Caco-2 (cell line): ENCODE measurements at regions not wholly inside any gene's neighbourhood (a gene's known extent, or its start where the extent isn't known, plus 50 kb on each side); places are given as distances from the start of the nearest gene placed in this dataset.

Experiments used
- BruUV-seq: library from RNA; stranded (reverse); fragments of 400-500 nt; replicated peaks from 2 replicates; lab custom pipeline; 2021; lab: Mats Ljungman, UMichigan
- CTCF ChIA-PET: fragments of 300-600 bp; sonication (Branson Sonifier 250); formaldehyde crosslinking; loops from one replicate; lab custom pipeline; 2022; ENCODE audit warnings: antibody characterized with exemption; lab: Charles Lee
- POLR2A ChIA-PET: fragments of 300-600 bp; sonication (Branson Sonifier 250); formaldehyde crosslinking; loops from one replicate; lab custom pipeline; 2022; ENCODE audit warnings: antibody characterized with exemption; lab: Charles Lee
- DNase-seq, 2 experiments: peaks; one replicate each; pipeline versions ENCODE4 v3.0.0 to v3.0.0-alpha.2; 2020 to 2022
- H3K27me3 ChIP-seq: replicated peaks from 2 replicates; pipeline ENCODE4 v1.6.0; 2011; ENCODE audit warnings: low read length; ENCODE audit not compliant: control insufficient read depth, insufficient read depth
- H3K36me3 ChIP-seq: 2 replicates; pipeline ENCODE4 v1.5.1; 2011; ENCODE audit warnings: low read length; ENCODE audit not compliant: control insufficient read depth, insufficient read depth
- H3K4me1 ChIP-seq: fragments of 250-450 bp; sonication (Bioruptor Pico); 2 replicates; pipeline ENCODE4 v1.5.1; 2020; ENCODE audit warnings: mild to moderate bottlenecking
- H3K4me3 ChIP-seq: 2 replicates; pipeline ENCODE4 v1.5.1; 2011; ENCODE audit warnings: low read depth, mild to moderate bottlenecking, control low read depth, low read length
- H3K9me3 ChIP-seq: fragments of 250-450 bp; sonication (Bioruptor Pico); 2 replicates; pipeline ENCODE4 v1.5.1; 2020; ENCODE audit warnings: mild to moderate bottlenecking, moderate library complexity
- H3K27ac Mint-ChIP-seq: one replicate; pipeline ENCODE4 v1.8.0; 2022; ENCODE audit warnings: mixed read lengths; ENCODE audit not compliant: unreplicated experiment
- H3K27me3 Mint-ChIP-seq: one replicate; pipeline ENCODE4 v1.8.0; 2022; ENCODE audit warnings: mixed read lengths; ENCODE audit not compliant: insufficient read depth, unreplicated experiment
- H3K36me3 Mint-ChIP-seq: one replicate; pipeline ENCODE4 v1.8.0; 2022; ENCODE audit warnings: mild to moderate bottlenecking, mixed read lengths; ENCODE audit not compliant: insufficient read depth, unreplicated experiment
- H3K4me1 Mint-ChIP-seq: one replicate; pipeline ENCODE4 v1.8.0; 2022; ENCODE audit warnings: low read depth, mixed read lengths; ENCODE audit not compliant: unreplicated experiment
- H3K4me3 Mint-ChIP-seq: one replicate; pipeline ENCODE4 v1.8.0; 2022; ENCODE audit warnings: mild to moderate bottlenecking, moderate library complexity, mixed read lengths; ENCODE audit not compliant: unreplicated experiment
- H3K9me3 Mint-ChIP-seq: one replicate; pipeline ENCODE4 v1.8.0; 2022; ENCODE audit warnings: mixed read lengths; ENCODE audit not compliant: unreplicated experiment
- CTCF ChIP-seq, 2 experiments: fragments of 200-600 bp in 1 of 2; IDR thresholded peaks; 1 replicate in 1 of 2; 2 replicates in 1 of 2; pipeline versions ENCODE4 v1.5.1 to v1.8.0; 2011 to 2022; ENCODE audit warnings: antibody characterized with exemption in 1 of 2, control low read depth in 1 of 2, inconsistent platforms in 1 of 2, low read depth in 1 of 2, low read length in 1 of 2, mild to moderate bottlenecking in 1 of 2, moderate library complexity in 1 of 2; ENCODE audit not compliant: insufficient read depth in 1 of 2, severe bottlenecking in 1 of 2, unreplicated experiment in 1 of 2
- intact Hi-C: fragments of 100-400 bp; cut with micrococcal nuclease; formaldehyde crosslinking; loops from one replicate; pipeline ENCODE4 v1.10.0; 2022; ENCODE audit not compliant: unreplicated experiment

- Mint-ChIP-seq H3K9me3 (peaks cover 20% of the 10 kb centered on the region), H3K36me3 (no peaks in the 10 kb centered on the region), H3K4me1 (peaks cover 22% of the 10 kb centered on the region), H3K27ac (no peak overlapping the region), H3K27me3 (no peaks in the 10 kb centered on the region), H3K4me3 (no peak overlapping the region)
- CTCF ChIA-PET, result no interaction called here
- BruUV-seq, result no TSS peak
- H3K4me1 ChIP-seq, result peaks cover 11% of the 10 kb centered on the region
- DNase-seq, result no peak
- H3K27me3 ChIP-seq, result no peaks in the 10 kb centered on the region
- no peak for TF ChIP-seq CTCF (IDR thresholded peaks at IDR 0.05; ENCODE audit: insufficient read depth in 1 of 2, low read depth in 1 of 2, low read length in 1 of 2, severe bottlenecking in 1 of 2, unreplicated experiment in 1 of 2)
- no peak overlapping the region for H3K4me3 ChIP-seq
- POLR2A ChIA-PET, result interaction anchor here (0.6 kb wide), 1 partner anchor 91 kb away, joined by 5 read pairs; the partner anchor contains the start of gene SPRED2
- H3K9me3 ChIP-seq, result no peaks in the 10 kb centered on the region
- no peaks in the 10 kb centered on the region for H3K36me3 ChIP-seq
- intact Hi-C loops, result no loop called here
Observed at GRCh38 chr2:65522922-65523321, 90.5 kb upstream of the SPRED2 start.

- CTCF ChIA-PET, result no interaction called here
Observed at GRCh38 chr2:65518751-65519150, 86.4 kb upstream of the SPRED2 start.

GRCh38 chr2:65514555-65515195 is 82.3 kb upstream of the SPRED2 start:
- DNase-seq, result no peak
- BruUV-seq, result no TSS peak
- POLR2A ChIA-PET, result no interaction called here
- Histone ChIP-seq H3K27me3 (no peaks in the 10 kb centered on the region), H3K36me3 (no peaks in the 10 kb centered on the region), H3K4me3 (no peak overlapping the region), H3K9me3 (no peaks in the 10 kb centered on the region), H3K4me1 (no peaks in the 10 kb centered on the region)
- Mint-ChIP-seq H3K4me1 (no peaks in the 10 kb centered on the region), H3K9me3 (peaks cover 2% of the 10 kb centered on the region), H3K27ac (no peak overlapping the region), H3K36me3 (no peaks in the 10 kb centered on the region), H3K27me3 (no peaks in the 10 kb centered on the region), H3K4me3 (no peak overlapping the region)
- no peak for TF ChIP-seq CTCF (IDR thresholded peaks at IDR 0.05; ENCODE audit: insufficient read depth in 1 of 2, low read depth in 1 of 2, low read length in 1 of 2, severe bottlenecking in 1 of 2, unreplicated experiment in 1 of 2)
- CTCF ChIA-PET, result no interaction called here
- intact Hi-C loops, result no loop called here

More at GRCh38 chr2:65518751-65519150, 86.4 kb upstream of the SPRED2 start:
- DNase-seq, result no peak
- H3K36me3 ChIP-seq, result no peaks in the 10 kb centered on the region
- Mint-ChIP-seq H3K36me3 (no peaks in the 10 kb centered on the region), H3K27ac (no peak overlapping the region), H3K4me3 (no peak overlapping the region), H3K4me1 (no peaks in the 10 kb centered on the region), H3K9me3 (peaks cover 10% of the 10 kb centered on the region), H3K27me3 (no peaks in the 10 kb centered on the region)
- POLR2A ChIA-PET, result no interaction called here
- no peak overlapping the region for H3K4me3 ChIP-seq
- no peaks in the 10 kb centered on the region for H3K9me3 ChIP-seq
- no peaks in the 10 kb centered on the region for H3K4me1 ChIP-seq
- no peaks in the 10 kb centered on the region for H3K27me3 ChIP-seq
- no TSS peak for BruUV-seq
- no peak for TF ChIP-seq CTCF (IDR thresholded peaks at IDR 0.05; ENCODE audit: insufficient read depth in 1 of 2, low read depth in 1 of 2, low read length in 1 of 2, severe bottlenecking in 1 of 2, unreplicated experiment in 1 of 2)
- intact Hi-C loops, result no loop called here
